ENCODE measurements at regions not wholly inside any gene's neighbourhood (a gene's known extent, or its start where the extent isn't known, plus 50 kb on each side); places are given as distances from the start of the nearest gene placed in this dataset.

DNA sequence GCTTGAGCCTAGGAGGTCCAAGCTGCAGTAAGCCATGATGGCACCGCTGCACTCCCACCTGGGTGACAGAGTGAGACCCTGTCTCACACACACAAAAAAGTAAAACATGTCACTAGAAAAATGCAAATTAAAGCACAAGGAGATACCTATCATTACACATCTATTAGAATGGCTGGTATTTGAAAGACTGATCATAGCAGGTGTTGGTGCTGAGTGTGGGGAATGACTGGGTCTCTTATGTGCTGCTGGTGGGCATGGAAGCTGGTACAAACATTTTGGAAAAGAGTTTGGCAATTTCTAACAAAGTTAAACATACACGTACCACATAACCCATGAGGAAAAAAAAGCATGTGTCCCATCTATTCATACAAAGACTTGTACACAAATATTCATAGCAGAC, 142.1 kb upstream of the ZBTB40 start:
- no peak for TF ChIP-seq EZH2 (IDR thresholded peaks at IDR 0.05)
- TF ChIP-seq, protein P1, sequence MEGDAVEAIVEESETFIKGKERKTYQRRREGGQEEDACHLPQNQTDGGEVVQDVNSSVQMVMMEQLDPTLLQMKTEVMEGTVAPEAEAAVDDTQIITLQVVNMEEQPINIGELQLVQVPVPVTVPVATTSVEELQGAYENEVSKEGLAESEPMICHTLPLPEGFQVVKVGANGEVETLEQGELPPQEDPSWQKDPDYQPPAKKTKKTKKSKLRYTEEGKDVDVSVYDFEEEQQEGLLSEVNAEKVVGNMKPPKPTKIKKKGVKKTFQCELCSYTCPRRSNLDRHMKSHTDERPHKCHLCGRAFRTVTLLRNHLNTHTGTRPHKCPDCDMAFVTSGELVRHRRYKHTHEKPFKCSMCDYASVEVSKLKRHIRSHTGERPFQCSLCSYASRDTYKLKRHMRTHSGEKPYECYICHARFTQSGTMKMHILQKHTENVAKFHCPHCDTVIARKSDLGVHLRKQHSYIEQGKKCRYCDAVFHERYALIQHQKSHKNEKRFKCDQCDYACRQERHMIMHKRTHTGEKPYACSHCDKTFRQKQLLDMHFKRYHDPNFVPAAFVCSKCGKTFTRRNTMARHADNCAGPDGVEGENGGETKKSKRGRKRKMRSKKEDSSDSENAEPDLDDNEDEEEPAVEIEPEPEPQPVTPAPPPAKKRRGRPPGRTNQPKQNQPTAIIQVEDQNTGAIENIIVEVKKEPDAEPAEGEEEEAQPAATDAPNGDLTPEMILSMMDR (IDR thresholded peaks at IDR 0.05): no peak

Measured in neural progenitor cell (in vitro differentiated cells).